ENCODE measurements at regions not wholly inside any gene's neighbourhood (a gene's known extent, or its start where the extent isn't known, plus 50 kb on each side); places are given as distances from the start of the nearest gene placed in this dataset.
"Not testable (repeated sequence)": the region's sequence is repeated elsewhere in the genome, so short reads cannot be mapped to it uniquely, and the experiment has no call there.

DNA sequence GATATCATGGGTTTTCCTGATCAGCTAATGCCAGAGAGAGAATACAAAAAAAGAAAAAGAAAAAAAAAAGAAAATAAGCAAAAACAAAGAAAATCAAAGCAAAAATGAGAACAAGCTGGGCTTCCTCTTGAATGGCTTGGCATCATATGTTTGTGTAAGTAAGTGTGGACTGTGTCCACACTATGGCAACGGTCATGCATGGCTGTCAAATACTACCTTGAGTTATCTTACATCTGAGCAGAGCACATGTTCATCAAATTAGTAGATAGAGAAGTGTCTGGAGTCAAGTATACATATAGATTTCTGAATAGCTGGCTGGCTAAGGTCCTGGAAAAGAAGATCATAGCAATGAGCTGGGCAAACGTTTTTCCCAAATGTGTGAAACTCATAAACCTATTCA lies 470.2 kb downstream of the RPIA start:
- H3K4me3 ChIP-seq (ENCODE audit: low read depth, low read length); H3K9me3 ChIP-seq; DNase-seq; H3K4me1 ChIP-seq; H3K27me3 ChIP-seq; H3K36me3 ChIP-seq: not testable (repeated sequence)

GRCh38 chr2:89170506-89171173 lies 479.2 kb downstream of the RPIA start:
- not testable (repeated sequence) for DNase-seq; H3K27me3 ChIP-seq; H3K4me3 ChIP-seq (ENCODE audit: low read depth, low read length); H3K4me1 ChIP-seq; H3K36me3 ChIP-seq; H3K9me3 ChIP-seq

DNA sequence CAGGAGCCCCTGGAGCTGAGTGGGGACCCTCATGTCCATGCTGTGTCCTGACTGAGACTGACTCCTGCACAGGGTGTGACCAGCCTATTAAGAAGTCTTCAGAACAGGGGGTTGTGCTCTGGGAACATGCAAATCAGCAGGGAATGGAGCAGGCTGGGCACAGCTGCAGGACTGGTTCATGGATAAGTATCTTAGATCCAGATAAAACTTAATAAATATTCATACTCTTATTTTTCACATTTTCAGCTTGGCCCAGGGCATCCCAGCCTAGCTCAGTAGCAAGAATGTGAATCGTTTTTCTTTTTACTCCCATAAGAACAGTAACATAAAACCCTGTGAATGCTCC lies 479.7 kb downstream of the RPIA start:
- H3K9me3 ChIP-seq; H3K27me3 ChIP-seq; H3K36me3 ChIP-seq; DNase-seq; H3K4me3 ChIP-seq (ENCODE audit: low read depth, low read length); H3K4me1 ChIP-seq: not testable (repeated sequence)

GRCh38 chr2:89177004-89177403 lies 485.5 kb downstream of the RPIA start:
- not testable (repeated sequence) for H3K9me3 ChIP-seq; H3K4me1 ChIP-seq; DNase-seq; H3K27me3 ChIP-seq; H3K4me3 ChIP-seq (ENCODE audit: low read depth, low read length); H3K36me3 ChIP-seq

DNA sequence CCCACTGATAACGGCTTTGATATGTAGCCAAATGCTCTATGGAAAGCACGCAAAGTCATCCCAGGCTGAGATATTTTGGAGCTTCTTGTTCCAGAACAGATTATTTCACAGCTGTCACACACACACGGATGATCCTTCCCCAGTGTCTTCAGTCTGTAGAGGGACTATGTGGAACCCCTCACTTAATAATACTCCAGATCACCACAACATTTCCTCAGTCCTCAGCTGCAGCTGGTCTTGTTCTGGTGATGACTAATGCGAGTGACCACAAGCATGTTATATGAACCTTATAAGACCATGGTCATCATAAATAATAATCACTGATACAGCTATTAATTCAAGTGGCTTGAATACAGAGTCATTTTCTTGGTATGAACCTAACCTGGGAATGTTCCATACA lies 490.7 kb downstream of the RPIA start:
- H3K27me3 ChIP-seq; H3K4me3 ChIP-seq (ENCODE audit: low read depth, low read length); H3K9me3 ChIP-seq; DNase-seq; H3K4me1 ChIP-seq; H3K36me3 ChIP-seq: not testable (repeated sequence)

- not testable (repeated sequence) for H3K4me3 ChIP-seq (ENCODE audit: low read depth, low read length); H3K27me3 ChIP-seq; H3K4me1 ChIP-seq; H3K36me3 ChIP-seq; DNase-seq; H3K9me3 ChIP-seq
Measured at GRCh38 chr2:89184746-89185145, 493.3 kb downstream of the RPIA start.

- H3K36me3 ChIP-seq; H3K4me3 ChIP-seq (ENCODE audit: low read depth, low read length); H3K9me3 ChIP-seq; H3K27me3 ChIP-seq; H3K4me1 ChIP-seq; DNase-seq: not testable (repeated sequence)
Measured at GRCh38 chr2:89195636-89196251, 504.3 kb downstream of the RPIA start.

DNA sequence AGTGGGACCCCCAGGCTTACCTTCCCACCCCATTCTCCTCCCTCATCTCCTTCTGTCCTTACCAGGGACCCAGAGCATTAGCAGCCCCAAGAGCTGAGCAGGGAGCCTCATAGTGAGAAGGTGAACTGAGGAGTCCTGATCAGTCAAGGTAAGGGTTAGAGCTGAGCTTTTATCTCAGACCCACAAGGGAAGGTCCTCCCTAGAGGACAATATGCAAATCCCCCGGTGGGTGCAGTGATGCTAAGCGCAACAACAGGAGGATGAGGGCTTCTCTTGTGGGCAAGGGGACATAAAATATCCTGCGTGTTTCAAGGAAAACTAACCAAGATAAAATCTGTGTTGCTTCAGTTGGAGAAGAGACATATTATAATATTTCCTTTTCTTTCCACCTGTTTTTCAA lies 505.2 kb downstream of the RPIA start:
- H3K4me3 ChIP-seq (ENCODE audit: low read depth, low read length); H3K4me1 ChIP-seq; DNase-seq; H3K36me3 ChIP-seq; H3K9me3 ChIP-seq; H3K27me3 ChIP-seq: not testable (repeated sequence)

- H3K9me3 ChIP-seq; H3K4me1 ChIP-seq; DNase-seq; H3K4me3 ChIP-seq (ENCODE audit: low read depth, low read length); H3K36me3 ChIP-seq; H3K27me3 ChIP-seq: not testable (repeated sequence)
Measured at GRCh38 chr2:89198026-89198425, 506.6 kb downstream of the RPIA start.

DNA sequence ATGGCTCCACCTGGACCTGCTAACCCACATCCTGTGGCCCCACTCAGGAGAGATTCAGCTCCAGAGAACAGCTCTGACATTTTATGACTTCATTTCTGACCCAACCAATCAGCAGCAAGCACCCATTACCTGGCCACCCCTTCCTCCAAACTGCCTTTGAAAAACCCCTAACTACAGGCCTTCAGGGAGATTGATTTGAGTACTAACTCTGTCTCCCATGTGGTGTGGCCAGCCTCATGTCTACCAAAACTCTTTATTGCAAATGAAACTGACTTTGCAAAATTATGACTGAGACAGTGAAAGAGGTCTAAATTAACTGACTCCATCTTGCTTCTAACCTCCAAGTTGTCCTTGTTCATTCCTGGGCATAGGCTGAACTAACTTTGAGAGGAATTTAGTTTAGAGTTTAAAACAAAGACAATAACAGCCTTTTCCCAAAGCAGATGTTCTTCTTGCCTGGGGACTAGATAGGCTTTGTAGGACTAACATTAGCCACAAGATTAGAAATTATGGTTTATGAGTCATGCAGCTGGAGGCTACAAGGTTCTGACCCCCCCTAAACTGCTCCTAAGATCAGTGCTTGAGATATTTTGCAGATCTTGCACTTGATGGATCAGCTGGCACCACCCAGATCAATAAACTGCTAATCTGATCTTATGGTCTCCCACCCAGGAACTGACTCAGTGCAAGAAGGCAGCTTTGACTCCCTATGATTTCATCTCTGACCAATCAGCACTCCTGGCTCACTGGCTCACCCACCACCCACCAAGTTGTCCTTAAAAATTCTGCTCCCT lies 508.2 kb downstream of the RPIA start:
- not testable (repeated sequence) for H3K4me3 ChIP-seq (ENCODE audit: low read depth, low read length); DNase-seq; H3K36me3 ChIP-seq; H3K4me1 ChIP-seq; H3K9me3 ChIP-seq; H3K27me3 ChIP-seq

DNA sequence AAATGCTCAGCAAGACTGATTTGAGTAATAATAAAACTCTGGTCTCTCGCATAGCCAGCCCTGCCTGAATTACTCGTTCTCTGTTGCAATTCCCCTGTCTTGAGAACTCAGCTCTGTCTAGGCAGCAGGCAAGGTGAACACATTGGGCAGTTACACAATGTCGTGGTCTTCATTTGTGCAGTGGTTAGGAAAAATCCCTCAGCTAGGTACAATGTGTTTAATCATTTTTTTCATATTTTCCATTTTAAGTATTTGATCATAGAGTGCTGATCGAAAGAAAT lies 508.7 kb downstream of the RPIA start:
- H3K36me3 ChIP-seq; DNase-seq; H3K4me1 ChIP-seq; H3K4me3 ChIP-seq (ENCODE audit: low read depth, low read length); H3K27me3 ChIP-seq; H3K9me3 ChIP-seq: not testable (repeated sequence)

GRCh38 chr2:89202518-89202917 lies 511.0 kb downstream of the RPIA start:
- not testable (repeated sequence) for H3K9me3 ChIP-seq; H3K27me3 ChIP-seq; H3K4me1 ChIP-seq; H3K36me3 ChIP-seq; H3K4me3 ChIP-seq (ENCODE audit: low read depth, low read length); DNase-seq
